ENCODE measurements at regions not wholly inside any gene's neighbourhood (a gene's known extent, or its start where the extent isn't known, plus 50 kb on each side); places are given as distances from the start of the nearest gene placed in this dataset.

DNA sequence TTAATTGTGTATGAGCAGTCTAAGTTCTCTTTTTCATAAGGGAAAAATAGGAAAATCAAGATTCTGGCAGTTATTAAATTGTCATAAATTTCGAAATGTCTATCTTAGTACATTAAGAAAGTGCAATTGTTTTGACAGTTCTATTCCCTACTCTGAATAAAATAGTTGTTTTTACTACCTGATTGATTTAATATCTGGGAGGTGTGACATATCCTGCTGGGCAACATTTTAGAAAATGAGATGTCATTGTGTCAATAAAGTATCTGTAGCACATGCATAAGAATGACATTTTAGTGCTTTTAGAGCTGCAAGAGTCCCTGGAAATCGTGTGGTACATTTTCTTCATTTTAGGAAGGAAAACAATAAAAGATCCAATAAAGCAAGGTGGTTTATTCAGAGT, 139.2 kb upstream of the COL11A1 start:
- DNase-seq: no peak

DNA sequence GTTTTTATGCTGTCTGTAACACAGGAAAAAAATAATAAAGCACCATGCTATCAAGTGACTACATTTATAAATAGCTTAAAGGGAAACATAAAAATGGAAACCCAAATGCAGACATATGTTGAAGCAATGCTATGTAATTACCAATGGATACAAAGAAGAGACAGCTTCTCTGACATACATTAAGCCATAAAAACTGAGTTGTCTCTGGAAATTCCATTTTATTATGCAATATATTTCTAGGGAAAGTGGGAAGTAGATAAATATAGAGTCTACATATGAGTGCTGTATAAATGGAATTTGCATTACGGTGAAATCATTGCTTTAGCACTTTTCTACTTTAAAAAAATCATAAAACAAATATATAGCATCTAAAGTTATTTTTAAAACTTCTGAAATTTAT, 135.2 kb upstream of the COL11A1 start:
- no peak for DNase-seq

DNA sequence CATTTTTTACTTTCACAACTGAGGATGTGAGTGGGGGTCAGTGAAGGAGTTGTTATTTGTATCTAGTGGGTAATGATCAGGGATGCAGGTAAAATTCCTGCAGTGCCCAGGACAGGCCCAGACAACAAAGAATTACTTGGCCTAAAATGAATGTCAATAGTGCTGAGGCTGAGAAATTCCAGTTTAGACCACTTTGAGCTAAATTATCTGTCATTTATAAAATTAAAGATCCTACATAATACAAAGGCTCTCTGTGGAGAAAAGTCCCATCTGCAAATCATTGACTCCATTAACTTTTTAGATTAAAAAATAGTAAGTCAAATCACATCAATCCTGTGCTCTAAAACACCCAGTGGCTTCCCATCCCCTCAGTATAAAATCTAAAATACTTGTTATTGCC, 130.7 kb upstream of the COL11A1 start:
- DNase-seq: no peak

DNA sequence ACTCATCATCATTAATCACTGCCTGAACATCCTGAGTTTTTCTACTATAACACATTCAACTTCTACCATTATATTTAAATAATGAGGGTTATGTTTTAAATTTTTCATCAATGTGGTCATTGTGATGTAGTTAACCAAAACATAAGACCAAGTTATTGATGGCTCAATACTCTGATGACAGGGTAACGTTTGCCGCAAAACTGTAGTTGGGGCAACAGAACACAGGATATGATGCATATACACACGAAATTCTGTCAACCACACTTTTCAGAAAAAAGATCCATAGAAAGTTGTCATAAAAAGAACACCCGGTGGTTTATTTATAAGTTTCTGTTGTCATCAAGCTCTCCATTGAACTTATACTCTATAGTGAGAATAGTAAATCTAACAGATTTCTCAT, 121.7 kb upstream of the COL11A1 start:
- DNase-seq: no peak

- DNase-seq: no peak
These were observed 112.3 kb upstream of the COL11A1 start for GRCh38 chr1:103220631-103221041.

DNA sequence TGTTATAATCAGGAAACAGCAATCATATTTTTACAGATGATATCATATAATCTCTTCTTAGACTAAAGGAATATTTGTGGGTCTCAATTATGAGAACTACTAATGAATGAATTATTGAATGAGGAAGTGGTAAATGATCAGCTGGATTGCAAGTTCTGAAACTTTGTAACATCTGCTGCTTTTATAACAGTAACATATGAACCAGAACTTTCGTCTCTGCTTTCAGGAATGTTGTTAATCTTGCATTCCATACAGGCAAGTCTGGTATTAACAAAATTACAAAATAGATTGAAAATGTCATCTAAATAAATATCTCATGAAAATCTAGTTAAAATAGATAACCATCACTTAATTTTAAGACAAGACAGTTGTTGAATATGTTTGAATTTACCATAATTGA, 110.5 kb upstream of the COL11A1 start:
- no peak for DNase-seq

DNA sequence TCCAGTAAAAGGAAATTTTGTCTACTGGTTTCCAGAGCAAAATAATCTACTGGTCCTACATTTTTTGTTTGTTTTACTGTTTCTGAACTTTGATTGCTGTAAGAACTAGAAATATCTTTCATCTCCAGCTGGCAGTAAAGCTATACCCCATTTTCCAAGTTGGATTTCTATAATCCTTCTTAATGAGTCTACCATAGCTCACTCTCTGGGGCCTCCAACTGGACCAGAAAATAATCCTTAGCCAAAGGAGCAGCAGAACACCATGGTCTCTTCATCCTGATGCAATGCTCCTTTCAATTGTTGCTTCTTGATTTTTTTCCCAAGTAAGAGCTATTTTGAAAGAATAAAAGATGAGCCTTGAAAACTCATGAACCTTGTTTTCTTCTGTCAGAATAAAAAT, 110.0 kb upstream of the COL11A1 start:
- DNase-seq: no peak

DNA sequence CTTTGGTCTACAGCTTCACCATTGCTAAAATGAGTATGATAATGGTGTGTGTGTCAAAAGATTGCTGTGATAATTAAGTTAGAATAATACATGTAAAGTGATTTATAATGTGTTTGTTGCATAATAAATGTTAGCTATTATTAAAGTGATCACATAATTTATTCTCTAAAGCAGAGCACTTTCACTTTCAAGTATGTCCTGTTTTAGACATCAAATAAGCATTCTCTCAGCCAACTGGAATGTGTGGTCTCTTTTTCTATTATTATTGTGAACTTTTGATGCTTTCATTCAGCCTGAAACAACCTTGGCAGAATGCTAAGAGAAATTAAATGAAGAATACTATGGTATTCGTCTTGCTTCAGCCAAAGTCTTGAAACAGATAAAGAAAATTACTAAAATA, 102.8 kb upstream of the COL11A1 start:
- no peak for DNase-seq

DNA sequence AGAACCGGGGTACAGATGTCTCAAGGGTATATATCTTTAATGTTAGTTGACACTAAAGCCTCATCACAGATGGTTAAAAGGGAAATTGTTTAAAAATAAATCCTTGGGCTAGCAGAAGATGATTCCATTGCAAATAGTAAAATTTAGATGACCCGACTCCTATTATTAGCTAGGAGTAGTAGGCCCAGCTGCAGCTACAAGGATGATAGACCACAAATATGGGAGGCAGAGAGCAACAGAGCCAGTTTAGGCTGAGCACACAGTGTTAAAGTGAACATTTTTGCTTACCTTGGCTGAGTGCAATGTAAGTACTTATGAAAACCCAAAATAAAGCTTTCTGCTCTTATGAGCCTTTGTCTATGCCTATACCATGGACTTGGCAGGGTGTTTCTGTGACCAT, 100.5 kb upstream of the COL11A1 start:
- DNase-seq: no peak

GRCh38 chr1:103199001-103199400, 90.7 kb upstream of the COL11A1 start:
- no peak for DNase-seq

GRCh38 chr1:103198076-103198475, 89.8 kb upstream of the COL11A1 start:
- DNase-seq: no peak

- DNase-seq: no peak
These were observed 88.9 kb upstream of the COL11A1 start for GRCh38 chr1:103197216-103197615.

DNA sequence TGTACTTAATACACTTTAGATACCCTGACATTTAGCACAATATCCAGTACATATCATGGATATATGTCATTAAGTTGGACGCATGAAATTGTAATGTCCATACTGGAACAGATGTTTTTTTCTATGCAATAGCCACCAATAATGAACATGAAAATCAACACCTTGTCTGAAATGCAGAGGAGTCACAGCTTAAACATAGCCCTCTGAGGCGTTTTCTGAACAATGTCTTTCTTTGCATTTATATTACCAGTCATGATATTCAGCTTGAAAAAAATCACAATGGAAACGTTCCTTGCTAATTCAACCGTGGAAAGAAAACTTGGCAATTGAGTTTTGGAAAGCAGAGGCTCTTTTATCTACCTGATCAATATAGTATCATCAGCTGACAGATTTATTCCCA, 86.7 kb upstream of the COL11A1 start:
- no peak for DNase-seq

GRCh38 chr1:103194060-103194459, 85.7 kb upstream of the COL11A1 start:
- DNase-seq: no peak

DNA sequence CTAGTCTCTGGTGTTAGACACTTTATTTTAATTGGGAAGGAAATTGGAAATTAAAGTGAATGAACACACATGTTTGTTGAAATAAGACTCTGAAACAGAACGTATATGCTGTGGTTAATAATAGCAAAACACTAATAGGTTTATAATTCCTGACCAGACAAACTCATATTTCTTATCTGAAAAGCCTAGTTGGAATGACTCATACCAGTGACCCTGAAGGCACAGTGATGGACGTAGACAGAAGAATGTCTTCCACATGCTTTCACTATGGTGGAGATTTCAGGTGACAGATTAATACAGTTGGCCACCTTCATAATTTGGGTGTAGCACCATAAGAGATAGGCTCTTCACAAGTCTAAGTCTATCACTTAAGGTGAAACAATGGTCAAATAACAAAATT, 83.0 kb upstream of the COL11A1 start:
- no peak for DNase-seq

DNA sequence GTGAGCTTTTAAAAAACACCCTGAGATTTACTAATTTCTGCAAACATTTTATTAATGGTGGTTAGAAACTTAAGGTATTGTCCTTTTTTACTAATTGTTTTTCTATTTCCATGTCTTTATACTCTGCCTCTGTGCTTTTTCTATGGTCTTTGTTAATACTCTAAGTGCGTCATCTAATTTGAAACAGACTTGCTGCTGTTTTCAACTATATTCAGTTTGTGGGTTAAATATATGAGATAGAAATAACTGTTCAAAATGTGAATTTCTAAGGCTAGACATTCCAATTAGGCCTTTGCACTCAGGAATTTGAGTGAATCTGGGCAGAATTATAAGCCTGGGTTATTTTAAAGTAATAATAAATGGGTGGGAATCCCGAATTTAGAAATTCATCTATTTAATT, 82.4 kb upstream of the COL11A1 start:
- DNase-seq: no peak

- DNase-seq: no peak
These were observed 79.4 kb upstream of the COL11A1 start for GRCh38 chr1:103187673-103188072.

DNA sequence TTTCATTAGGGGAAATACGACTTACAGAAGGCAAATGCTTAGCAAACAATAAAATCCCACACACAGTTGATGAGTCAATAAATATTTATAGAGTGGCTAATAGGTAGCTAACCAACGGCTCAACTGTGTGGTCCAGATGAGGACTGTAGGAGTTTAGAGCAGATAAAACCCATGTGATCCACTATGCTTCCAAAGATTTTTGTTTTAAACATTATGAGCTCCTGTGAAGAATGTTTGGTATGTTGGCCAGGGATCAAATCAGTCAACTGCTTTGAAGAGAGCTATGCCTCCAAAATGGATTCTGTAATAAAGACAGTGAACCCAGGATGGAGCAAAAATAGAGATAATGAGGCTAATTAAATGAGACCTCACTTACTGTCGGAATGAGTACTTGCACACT, 72.3 kb upstream of the COL11A1 start:
- no peak for DNase-seq

DNA sequence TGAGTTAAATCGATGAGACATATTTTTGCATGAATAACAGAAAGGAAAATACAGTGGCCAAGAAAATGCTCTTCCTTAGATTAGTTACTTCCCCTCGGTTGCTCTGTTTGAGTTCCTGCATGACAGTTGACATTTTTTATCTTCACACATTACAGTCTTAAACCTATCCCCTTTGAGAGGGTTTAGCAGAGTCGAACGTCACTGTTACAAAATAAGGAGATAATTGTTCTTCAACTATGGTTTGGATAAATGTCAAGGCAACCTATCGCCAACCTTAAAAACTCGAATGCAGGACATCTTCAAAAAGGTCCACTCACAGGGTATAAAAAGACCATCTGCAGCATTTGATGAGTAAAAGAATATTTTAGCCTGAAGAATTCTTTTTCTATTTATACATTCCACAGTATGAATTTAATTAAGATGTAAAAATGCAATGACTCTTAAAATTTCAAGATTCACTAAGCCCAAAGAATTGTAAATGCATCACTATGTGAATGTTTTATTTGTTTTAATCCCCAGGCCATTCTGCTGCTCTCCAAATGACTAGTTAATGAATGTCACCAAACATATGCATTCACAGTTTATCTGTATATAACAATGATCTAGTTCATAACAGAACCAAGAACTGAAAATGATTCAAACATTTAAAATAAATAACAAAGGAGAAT, 68.9 kb upstream of the COL11A1 start:
- DNase-seq: no peak

DNA sequence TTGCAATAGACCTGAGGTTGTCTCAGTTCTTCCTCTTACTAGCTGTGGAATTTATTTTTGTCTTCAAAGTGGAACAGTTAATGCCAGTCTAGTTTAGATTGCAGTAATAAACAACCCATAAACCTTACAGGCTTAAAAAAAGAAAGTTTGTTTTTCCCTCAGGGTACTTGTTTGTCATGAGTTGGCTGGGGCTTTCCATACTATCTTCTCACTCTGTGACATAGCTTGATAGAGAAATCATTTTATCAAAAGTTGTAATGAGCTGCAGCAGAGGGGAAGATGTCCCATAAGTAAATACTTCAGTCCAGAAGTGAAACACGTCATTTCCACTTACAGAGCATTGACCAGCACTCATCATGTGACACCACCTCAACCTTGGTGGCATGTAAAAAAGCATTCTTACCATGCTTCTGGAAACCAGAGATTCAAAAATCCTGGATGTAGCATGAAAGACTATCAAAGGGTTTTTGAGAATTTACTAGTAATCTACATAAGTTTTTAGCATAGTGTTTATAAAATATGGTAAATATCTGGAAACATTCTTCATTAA, 62.8 kb upstream of the COL11A1 start:
- no peak for DNase-seq

DNA sequence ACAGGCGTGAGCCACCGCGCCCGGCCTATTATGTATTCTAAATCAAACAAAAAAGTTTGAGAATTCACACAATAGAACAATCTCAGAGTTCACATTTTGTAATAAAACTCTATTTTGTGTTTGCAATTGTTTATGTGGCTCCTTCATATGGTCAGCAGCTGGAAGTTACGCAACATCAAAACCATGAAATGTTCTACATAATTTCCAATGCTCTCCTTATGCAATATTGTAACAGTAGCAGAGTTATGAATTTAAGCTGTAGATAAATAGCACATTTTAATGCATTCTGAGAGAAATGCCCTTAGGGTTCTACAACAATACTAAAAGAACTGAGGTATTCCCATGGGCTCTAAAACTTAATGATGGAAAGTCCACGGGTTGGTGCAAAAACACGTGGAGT, 62.3 kb upstream of the COL11A1 start:
- DNase-seq: no peak

DNA sequence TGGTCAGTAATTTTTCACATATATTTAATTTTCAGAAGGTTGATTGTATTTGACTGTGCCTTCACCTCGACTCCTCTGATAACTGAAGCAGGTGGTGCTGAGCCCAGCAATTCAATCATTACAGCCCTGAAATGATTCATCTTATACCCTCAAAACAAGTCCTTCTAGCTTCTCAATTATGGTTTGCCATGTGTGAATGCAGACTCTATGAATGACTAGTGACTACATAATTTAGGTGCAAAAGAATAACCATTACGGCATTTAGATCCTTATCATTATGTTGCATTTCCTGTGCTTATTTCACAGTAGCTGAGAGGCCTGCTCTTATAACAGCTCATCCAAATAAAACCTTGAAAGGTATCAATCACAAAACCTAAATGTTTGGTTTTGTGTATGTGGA, 54.0 kb upstream of the COL11A1 start:
- no peak for DNase-seq

- DNase-seq: no peak
These were observed 52.0 kb upstream of the COL11A1 start for GRCh38 chr1:103160281-103160680.
